ENCODE measurements at regions not wholly inside any gene's neighbourhood (a gene's known extent, or its start where the extent isn't known, plus 50 kb on each side); places are given as distances from the start of the nearest gene placed in this dataset.

DNA sequence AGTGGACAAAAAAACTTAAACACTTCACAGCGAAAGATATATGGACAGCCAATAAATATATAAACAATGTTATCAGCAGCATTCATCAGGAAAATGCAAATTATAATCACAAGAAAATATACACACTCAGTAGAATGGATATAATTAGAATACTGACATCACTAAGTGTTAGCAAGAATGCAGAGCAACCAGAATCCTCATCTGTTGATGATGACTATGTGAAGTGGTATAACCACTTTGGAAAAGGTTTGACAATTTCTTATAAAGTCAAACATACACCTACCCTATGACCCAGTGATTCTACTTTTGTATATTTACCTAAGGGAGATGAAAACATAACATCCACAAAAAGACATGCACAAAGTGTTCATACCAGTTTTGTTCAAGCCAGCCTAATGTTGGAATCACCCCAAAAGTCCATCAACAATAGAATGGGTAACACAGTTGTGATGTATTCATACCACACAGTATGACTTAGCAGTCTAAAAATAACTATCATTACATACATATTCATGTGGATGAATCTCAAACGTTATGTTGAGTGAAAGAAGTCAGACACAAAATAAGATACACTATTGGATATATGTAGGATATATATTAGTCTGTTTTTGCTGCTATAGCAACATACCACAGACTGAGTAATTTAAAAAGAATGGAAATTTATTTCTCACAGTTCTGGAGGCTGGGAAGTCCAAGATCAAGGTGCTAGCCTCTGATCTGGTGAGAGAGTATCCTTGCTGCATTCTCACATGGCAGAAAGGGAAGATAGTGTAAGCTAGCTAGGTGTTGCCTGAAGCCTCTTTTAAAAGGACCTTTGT, 148.8 kb upstream of the ADAMTSL1 start:
- Histone ChIP-seq H3K4me3 (ENCODE audit: insufficient read depth, low read depth, low read length) (no peak overlapping the region), H2BK5ac (ENCODE audit: low read depth, low read length, poor library complexity, severe bottlenecking) (no peak overlapping the region), H4K20me1 (ENCODE audit: insufficient read depth, low read length) (no peaks in the 10 kb centered on the region), H4K91ac (ENCODE audit: insufficient read depth, low read depth, low read length) (no peak overlapping the region), H2AK5ac (ENCODE audit: low read depth, low read length) (no peak overlapping the region), H3K27ac (ENCODE audit: insufficient read depth, low read length) (no peak overlapping the region), H3K14ac (replicated peaks; ENCODE audit: low read depth, low read length) (no peak overlapping the region), H3K4me2 (ENCODE audit: low read depth, low read length) (no peak overlapping the region), H3K56ac (ENCODE audit: extremely low read depth, insufficient read depth, low read length) (no peak overlapping the region), H3K9ac (ENCODE audit: low read depth, low read length) (no peak overlapping the region), H3K27me3 (ENCODE audit: control insufficient read depth, insufficient read depth, low read length) (no peaks in the 10 kb centered on the region), H2BK20ac (ENCODE audit: low read depth, low read length) (no peak overlapping the region), H3K79me1 (ENCODE audit: low read depth in 1 of 2, low read length in 2 of 2) (no peaks in the 10 kb centered on the region), H4K5ac (ENCODE audit: low read depth, low read length) (no peak overlapping the region), H2BK120ac (ENCODE audit: low read depth, low read length) (no peak overlapping the region), H2BK15ac (ENCODE audit: low read depth, low read length) (no peak overlapping the region), H3K23ac (ENCODE audit: low read depth, low read length) (no peak overlapping the region), H2AFZ (replicated peaks; ENCODE audit: low read length, poor library complexity) (no peak overlapping the region), H4K8ac (ENCODE audit: low read depth in 2 of 2, low read length in 2 of 2) (no peak overlapping the region), H3K36me3 (ENCODE audit: control insufficient read depth, insufficient read depth, low read length) (no peaks in the 10 kb centered on the region), H3K4me1 (ENCODE audit: control insufficient read depth, insufficient read depth, low read length) (no peaks in the 10 kb centered on the region), H3K4ac (ENCODE audit: low read depth, low read length) (no peak overlapping the region), H3K18ac (ENCODE audit: low read depth, low read length) (no peak overlapping the region), H3K9me1 (ENCODE audit: insufficient read depth, low read length) (no peaks in the 10 kb centered on the region), H3K9me3 (ENCODE audit: control insufficient read depth, insufficient read depth, low read length) (peaks cover 5% of the 10 kb centered on the region), H2AK9ac (replicated peaks; ENCODE audit: low read depth, low read length, poor library complexity) (no peak overlapping the region)
- CTCF ChIA-PET, result no interaction called here
- no TSS peak for BruUV-seq (replicated peaks)
- no peak for ATAC-seq (ENCODE audit: low read depth)
- intact Hi-C loops (cut with micrococcal nuclease), result no loop called here
- dilution Hi-C loops (cut with HindIII; ENCODE audit: low sequenced_read_pairs, unreplicated experiment), result no loop called here
- peak; percentile 46 for DNase-seq
- TF ChIP-seq CEBPB (IDR thresholded peaks at IDR 0.05; ENCODE audit: low read depth, low read length) (no peak), SMC3 (IDR thresholded peaks at IDR 0.05; ENCODE audit: low read depth, low read length) (no peak), BHLHE40 (IDR thresholded peaks at IDR 0.05; ENCODE audit: low read depth, low read length) (no peak), MXI1 (IDR thresholded peaks at IDR 0.05; ENCODE audit: borderline replicate concordance, low read depth, low read length) (no peak)
- TF ChIP-seq, protein P1, sequence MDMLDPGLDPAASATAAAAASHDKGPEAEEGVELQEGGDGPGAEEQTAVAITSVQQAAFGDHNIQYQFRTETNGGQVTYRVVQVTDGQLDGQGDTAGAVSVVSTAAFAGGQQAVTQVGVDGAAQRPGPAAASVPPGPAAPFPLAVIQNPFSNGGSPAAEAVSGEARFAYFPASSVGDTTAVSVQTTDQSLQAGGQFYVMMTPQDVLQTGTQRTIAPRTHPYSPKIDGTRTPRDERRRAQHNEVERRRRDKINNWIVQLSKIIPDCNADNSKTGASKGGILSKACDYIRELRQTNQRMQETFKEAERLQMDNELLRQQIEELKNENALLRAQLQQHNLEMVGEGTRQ (IDR thresholded peaks at IDR 0.05; ENCODE audit: low read depth, low read length), result no peak
- POLR2A ChIA-PET (ENCODE audit: unreplicated experiment), result no interaction called here
- WGBS, 2 experiments (ENCODE audit: extremely low coverage in 2 of 2, insufficient read length in 1 of 2), result no CpG with 5 or more reads among the region's 2 CpGs
- in situ Hi-C loops (cut with MboI; ENCODE audit: low sequenced_read_pairs), result no loop called here
